PC-9 (cell line): ENCODE measurements at regions not wholly inside any gene's neighbourhood (a gene's known extent, or its start where the extent isn't known, plus 50 kb on each side); places are given as distances from the start of the nearest gene placed in this dataset.

Experiments used
- BruUV-seq: library from RNA; stranded (reverse); fragments of 400-500 nt; replicated peaks from 2 replicates; lab custom pipeline; 2021; lab: Mats Ljungman, UMichigan
- CTCF ChIA-PET: fragments of 300-600 bp; sonication (Branson Sonifier 250); formaldehyde crosslinking; loops from one replicate; lab custom pipeline; 2022; ENCODE audit warnings: antibody characterized with exemption; lab: Charles Lee
- POLR2A ChIA-PET: fragments of 300-600 bp; sonication (Branson Sonifier 250); formaldehyde crosslinking; loops from one replicate; lab custom pipeline; 2022; ENCODE audit warnings: antibody characterized with exemption; ENCODE audit not compliant: unreplicated experiment; lab: Charles Lee
- DNase-seq, 2 experiments: peaks; one replicate each; pipeline versions ENCODE4 v3.0.0 to v3.0.0-alpha.2; 2015 to 2022; ENCODE audit warnings: mixed read lengths in 1 of 2
- H2AFZ ChIP-seq: fragments of 200-600 bp; sonication (generic); 2 replicates; pipeline ENCODE4 v1.8.1; 2017; ENCODE audit warnings: antibody characterized with exemption
- H3F3A ChIP-seq: fragments of 200-600 bp; sonication (generic); 2 replicates; pipeline ENCODE4 v1.8.1; 2017; ENCODE audit warnings: antibody characterized with exemption, mild to moderate bottlenecking, low read depth; ENCODE audit not compliant: insufficient read depth
- H3K27ac ChIP-seq: fragments of 200-600 bp; sonication (generic); 2 replicates; pipeline ENCODE4 v1.6.1; 2016; ENCODE audit warnings: mixed run types
- H3K27me3 ChIP-seq: fragments of 200-600 bp; sonication (generic); 2 replicates; pipeline ENCODE4 v1.6.1; 2016; ENCODE audit warnings: low read depth, mixed run types; ENCODE audit not compliant: insufficient read depth
- H3K36me3 ChIP-seq: fragments of 200-600 bp; sonication (generic); 2 replicates; pipeline ENCODE4 v1.6.1; 2016; ENCODE audit warnings: low read depth, mixed run types
- H3K4me1 ChIP-seq: fragments of 200-600 bp; sonication (generic); replicated peaks from 2 replicates; pipeline ENCODE4 v1.6.1; 2016; ENCODE audit warnings: mixed run types; ENCODE audit not compliant: insufficient read depth
- H3K4me2 ChIP-seq: fragments of 200-600 bp; sonication (generic); 2 replicates; pipeline ENCODE4 v1.6.1; 2017; ENCODE audit warnings: mixed run types
- H3K4me3 ChIP-seq: fragments of 200-600 bp; sonication (generic); 2 replicates; pipeline ENCODE4 v1.6.1; 2016; ENCODE audit warnings: mixed run types
- H3K79me2 ChIP-seq: fragments of 200-600 bp; sonication (generic); 2 replicates; pipeline ENCODE4 v1.6.1; 2017; ENCODE audit warnings: low read depth, mixed run types
- H3K9me2 ChIP-seq: fragments of 200-600 bp; sonication (generic); 2 replicates; pipeline ENCODE4 v1.8.1; 2017; ENCODE audit warnings: mild to moderate bottlenecking; ENCODE audit not compliant: insufficient read depth
- H3K9me3 ChIP-seq: fragments of 200-600 bp; sonication (generic); 2 replicates; pipeline ENCODE4 v1.8.1; 2016; ENCODE audit warnings: low read depth; ENCODE audit not compliant: insufficient read depth
- H4K20me1 ChIP-seq: fragments of 200-600 bp; sonication (generic); 2 replicates; pipeline ENCODE4 v1.8.1; 2017; ENCODE audit not compliant: insufficient read depth
- CTCF ChIP-seq: fragments of 200-600 bp; sonication (generic); conservative IDR thresholded peaks from 2 replicates; pipeline ENCODE4 v1.6.1; 2017; ENCODE audit warnings: mixed run types, antibody characterized with exemption, mild to moderate bottlenecking, moderate library complexity
- EZH2 ChIP-seq: fragments of 200-600 bp; sonication (generic); IDR thresholded peaks from 2 replicates; pipeline ENCODE4 v1.8.0; 2017; ENCODE audit warnings: antibody characterized with exemption, low read depth
- intact Hi-C: fragments of 100-400 bp; cut with micrococcal nuclease; formaldehyde crosslinking; loops from one replicate; pipeline ENCODE4 v1.10.0; 2022; ENCODE audit not compliant: unreplicated experiment

- intact Hi-C loops: no loop called here
- Histone ChIP-seq H3K9me3 (no peaks in the 10 kb centered on the region), H3K9me2 (no peaks in the 10 kb centered on the region), H3K27ac (no peak overlapping the region), H4K20me1 (no peaks in the 10 kb centered on the region), H3K4me1 (no peaks in the 10 kb centered on the region), H3F3A (no peaks in the 10 kb centered on the region), H3K4me2 (no peak overlapping the region), H3K27me3 (no peaks in the 10 kb centered on the region), H3K4me3 (no peak overlapping the region), H3K79me2 (no peaks in the 10 kb centered on the region), H2AFZ (no peak overlapping the region), H3K36me3 (no peaks in the 10 kb centered on the region)
- no peak for DNase-seq
- TF ChIP-seq EZH2: no peak
- TF ChIP-seq CTCF: no peak
- POLR2A ChIA-PET: no interaction called here
- CTCF ChIA-PET: no interaction called here
- BruUV-seq: no TSS peak
These were observed 606.4 kb upstream of the ZNF804A start for GRCh38 chr2:183991968-183992367.

GRCh38 chr2:183993052-183993451 is 605.3 kb upstream of the ZNF804A start:
- no peaks in the 10 kb centered on the region for H3K27me3 ChIP-seq
- intact Hi-C loops: no loop called here
- ChIA-PET CTCF (no interaction called here), POLR2A (no interaction called here)
- H3K4me2 ChIP-seq: no peak overlapping the region
- BruUV-seq: no TSS peak
- no peaks in the 10 kb centered on the region for H3K9me2 ChIP-seq
- no peak for TF ChIP-seq EZH2
- TF ChIP-seq CTCF: no peak
- no peak overlapping the region for H3K27ac ChIP-seq
- H3K9me3 ChIP-seq: no peaks in the 10 kb centered on the region
- H3F3A ChIP-seq: no peaks in the 10 kb centered on the region
- no peak overlapping the region for H2AFZ ChIP-seq
- no peak for DNase-seq
- H3K4me3 ChIP-seq: no peak overlapping the region
- H4K20me1 ChIP-seq: no peaks in the 10 kb centered on the region
- H3K36me3 ChIP-seq: no peaks in the 10 kb centered on the region
- H3K79me2 ChIP-seq: no peaks in the 10 kb centered on the region
- no peaks in the 10 kb centered on the region for H3K4me1 ChIP-seq

GRCh38 chr2:183995632-183996031 is 602.7 kb upstream of the ZNF804A start:
- no peaks in the 10 kb centered on the region for H4K20me1 ChIP-seq
- no peak overlapping the region for H2AFZ ChIP-seq
- ChIA-PET POLR2A (no interaction called here), CTCF (no interaction called here)
- intact Hi-C loops: no loop called here
- peaks cover 3% of the 10 kb centered on the region; the same call in 1 of the 2 replicates for H3K9me2 ChIP-seq
- no peak overlapping the region for H3K27ac ChIP-seq
- TF ChIP-seq CTCF: no peak
- TF ChIP-seq EZH2: no peak
- H3K4me2 ChIP-seq: no peak overlapping the region
- H3K79me2 ChIP-seq: no peaks in the 10 kb centered on the region
- no peak overlapping the region for H3K4me3 ChIP-seq
- BruUV-seq: no TSS peak
- H3K36me3 ChIP-seq: no peaks in the 10 kb centered on the region
- H3F3A ChIP-seq: no peaks in the 10 kb centered on the region
- H3K4me1 ChIP-seq: no peaks in the 10 kb centered on the region
- DNase-seq: no peak
- H3K27me3 ChIP-seq: no peaks in the 10 kb centered on the region
- no peaks in the 10 kb centered on the region for H3K9me3 ChIP-seq
